T47D (cell line): ENCODE measurements at regions not wholly inside any gene's neighbourhood (a gene's known extent, or its start where the extent isn't known, plus 50 kb on each side); places are given as distances from the start of the nearest gene placed in this dataset.
"Not testable (repeated sequence)": the region's sequence is repeated elsewhere in the genome, so short reads cannot be mapped to it uniquely, and the experiment has no call there.

Source experiments
- DNase-seq, 2 experiments: peaks; one replicate each; pipeline versions ENCODE4 v3.0.0 to v3.0.0-alpha.2; 2011 to 2012; ENCODE audit warnings: low read depth in 1 of 2, low spot score in 1 of 2
- JUND ChIP-seq: IDR thresholded peaks from 2 replicates; pipeline ENCODE4 v1.6.1; 2012; ENCODE audit warnings: low read depth
- in situ Hi-C: cut with HindIII; loops from 2 replicates; pipeline ENCODE4 v1.10.0; 2016; ENCODE audit warnings: low sequenced_read_pairs, low pct_unique_long_range_greater_than_20kb

GRCh38 chr2:90207454-90208058 lies 1516.1 kb downstream of the RPIA start:
- in situ Hi-C loops: no loop called here
- TF ChIP-seq JUND: no peak
- peak in 1 of 2 experiments; percentile 1 for DNase-seq

GRCh38 chr2:90209009-90209408 lies 1517.5 kb downstream of the RPIA start:
- DNase-seq: no peak
- TF ChIP-seq JUND: no peak
- in situ Hi-C loops: no loop called here

- no peak for TF ChIP-seq JUND
- DNase-seq: no peak
- in situ Hi-C loops: no loop called here
Measured at GRCh38 chr2:90209806-90210205, 1518.3 kb downstream of the RPIA start.

- in situ Hi-C loops: not testable (repeated sequence)
Measured at GRCh38 chr2:90215880-90216279, 1524.4 kb downstream of the RPIA start.

GRCh38 chr2:90216801-90217200 lies 1525.3 kb downstream of the RPIA start:
- DNase-seq: not testable (repeated sequence)

More at GRCh38 chr2:90215880-90216279, 1524.4 kb downstream of the RPIA start:
- DNase-seq: not testable (repeated sequence)

GRCh38 chr2:90218534-90218933 lies 1527.1 kb downstream of the RPIA start:
- in situ Hi-C loops, DNase-seq: not testable (repeated sequence)

More at GRCh38 chr2:90216801-90217200, 1525.3 kb downstream of the RPIA start:
- in situ Hi-C loops: not testable (repeated sequence)

GRCh38 chr2:90220623-90221299 lies 1529.3 kb downstream of the RPIA start:
- in situ Hi-C loops, DNase-seq: not testable (repeated sequence)

GRCh38 chr2:90221300-90221651 lies 1529.8 kb downstream of the RPIA start:
- no peak for DNase-seq
- in situ Hi-C loops: no loop called here
- no peak for TF ChIP-seq JUND

- in situ Hi-C loops, DNase-seq: not testable (repeated sequence)
Measured at GRCh38 chr2:90224767-90225166, 1533.3 kb downstream of the RPIA start.

GRCh38 chr2:90226465-90227072 lies 1535.1 kb downstream of the RPIA start:
- DNase-seq, in situ Hi-C loops: not testable (repeated sequence)

GRCh38 chr2:90231199-90231598 lies 1539.7 kb downstream of the RPIA start:
- DNase-seq: not testable (repeated sequence)

GRCh38 chr2:90235452-90235851 lies 1544.0 kb downstream of the RPIA start:
- in situ Hi-C loops, DNase-seq: not testable (repeated sequence)

More at GRCh38 chr2:90231199-90231598, 1539.7 kb downstream of the RPIA start:
- in situ Hi-C loops: not testable (repeated sequence)

GRCh38 chr2:90237923-90238361 lies 1546.5 kb downstream of the RPIA start:
- DNase-seq: peak in 1 of 2 experiments; percentile 13
- in situ Hi-C loops: not testable (repeated sequence)

- DNase-seq, in situ Hi-C loops: not testable (repeated sequence)
Measured at GRCh38 chr2:90238505-90239230, 1547.2 kb downstream of the RPIA start.

- in situ Hi-C loops: not testable (repeated sequence)
- peak in 1 of 2 experiments; percentile 11 for DNase-seq
Measured at GRCh38 chr2:90239769-90240168, 1548.3 kb downstream of the RPIA start.

GRCh38 chr2:90244902-90245765 lies 1553.7 kb downstream of the RPIA start:
- in situ Hi-C loops, DNase-seq: not testable (repeated sequence)

- DNase-seq, in situ Hi-C loops: not testable (repeated sequence)
Measured at GRCh38 chr2:90248400-90248799, 1556.9 kb downstream of the RPIA start.
